Activated CD4-positive, alpha-beta T cell treated with anti-CD3 and anti-CD28 coated beads for 4 hours (primary cell): ENCODE measurements at regions not wholly inside any gene's neighbourhood (a gene's known extent, or its start where the extent isn't known, plus 50 kb on each side); places are given as distances from the start of the nearest gene placed in this dataset.

ENCODE experiments used
- DNase-seq, 2 donors: peaks; one replicate each; pipeline ENCODE4 v3.0.0-alpha.2; 2020

DNA sequence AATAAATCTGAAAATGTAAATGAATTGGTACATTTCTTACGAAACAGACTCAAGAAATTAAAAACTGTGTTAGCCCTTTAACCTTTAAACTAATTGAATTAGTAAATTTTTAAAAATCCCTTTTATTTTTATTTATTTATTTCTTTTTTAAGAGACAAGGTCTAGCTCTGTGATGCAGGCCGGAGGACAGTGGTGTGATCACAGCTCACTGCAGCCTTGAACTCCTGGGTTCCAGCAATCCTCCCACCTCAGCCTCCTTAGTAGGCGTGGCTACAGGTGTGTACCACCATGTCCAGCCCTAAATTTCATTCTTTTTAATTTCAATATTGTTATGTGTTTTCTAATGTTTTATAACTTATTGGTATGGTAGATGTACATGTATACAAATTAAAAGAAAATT is 72.6 kb downstream of the MYEOV start:
- no peak for DNase-seq

DNA sequence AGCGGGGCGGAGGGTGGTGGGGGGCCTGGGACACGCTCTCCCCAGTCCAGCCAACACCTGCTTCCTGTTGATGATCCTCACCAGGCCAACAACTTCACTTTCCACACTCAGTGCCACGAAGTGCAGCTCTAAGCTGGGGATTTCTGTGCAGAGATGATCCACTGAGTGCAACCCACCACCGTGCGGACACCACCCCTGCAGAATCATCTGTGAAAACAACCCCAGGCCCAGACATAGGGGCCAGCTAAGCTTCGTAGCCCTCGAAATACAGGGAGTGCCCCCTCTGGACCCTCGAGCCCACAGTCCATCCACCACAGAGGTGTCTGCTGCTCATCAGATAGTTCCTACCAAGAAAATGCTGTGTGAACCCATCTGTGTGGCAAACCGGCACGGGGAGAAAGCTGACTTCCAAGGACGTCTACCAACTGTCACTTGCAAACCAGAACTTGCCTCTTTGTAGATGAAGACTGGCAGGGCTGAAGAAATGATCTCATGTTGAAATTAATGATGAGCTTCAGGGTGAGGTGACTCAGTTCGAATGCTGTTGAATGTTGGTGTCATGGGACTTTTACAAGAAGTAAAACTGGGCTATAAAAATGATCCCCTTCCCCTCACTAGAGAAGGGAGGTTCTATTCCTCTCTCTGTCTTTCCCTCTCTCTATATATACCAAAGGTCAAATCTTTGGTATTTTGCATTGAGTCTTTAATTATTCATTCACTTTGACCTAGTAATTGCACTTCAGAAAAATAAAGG is 73.4 kb downstream of the MYEOV start:
- DNase-seq, result no peak

DNA sequence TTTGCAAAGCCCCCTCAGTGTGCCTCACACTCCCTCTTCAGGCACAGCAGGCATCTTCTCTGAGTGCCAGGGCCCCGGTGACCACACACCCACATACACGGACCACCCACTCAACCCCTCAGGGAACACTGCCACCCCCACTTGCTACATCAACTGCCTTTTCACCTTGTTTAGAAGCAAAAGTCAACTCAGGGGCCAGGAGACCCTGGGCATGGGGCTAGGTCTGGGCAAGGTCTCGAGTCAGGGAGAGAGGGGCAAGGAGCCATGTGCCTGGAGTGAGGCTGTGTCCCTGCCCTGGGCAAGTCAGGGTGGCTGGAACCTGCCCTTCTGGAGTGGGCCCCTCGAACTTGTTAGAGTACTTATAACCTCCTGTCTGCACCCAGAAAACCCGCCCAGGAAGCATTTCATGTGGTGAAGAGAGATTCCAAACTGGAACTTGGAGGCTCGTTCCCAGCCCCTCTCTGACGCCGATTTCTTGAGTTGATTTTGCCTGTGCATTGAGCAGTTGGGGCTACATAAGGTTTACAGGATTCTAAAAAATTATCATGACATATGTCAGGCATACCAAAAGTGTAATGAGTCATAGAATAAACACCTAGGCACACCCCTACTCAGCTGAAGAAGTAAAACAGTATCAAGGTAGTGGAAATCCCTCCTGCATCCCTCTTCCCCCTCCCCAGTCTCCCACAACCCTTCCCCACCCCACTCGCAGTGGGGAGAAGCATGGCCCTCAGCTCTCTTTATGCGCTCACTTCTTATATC is 74.3 kb downstream of the MYEOV start:
- no peak for DNase-seq

DNA sequence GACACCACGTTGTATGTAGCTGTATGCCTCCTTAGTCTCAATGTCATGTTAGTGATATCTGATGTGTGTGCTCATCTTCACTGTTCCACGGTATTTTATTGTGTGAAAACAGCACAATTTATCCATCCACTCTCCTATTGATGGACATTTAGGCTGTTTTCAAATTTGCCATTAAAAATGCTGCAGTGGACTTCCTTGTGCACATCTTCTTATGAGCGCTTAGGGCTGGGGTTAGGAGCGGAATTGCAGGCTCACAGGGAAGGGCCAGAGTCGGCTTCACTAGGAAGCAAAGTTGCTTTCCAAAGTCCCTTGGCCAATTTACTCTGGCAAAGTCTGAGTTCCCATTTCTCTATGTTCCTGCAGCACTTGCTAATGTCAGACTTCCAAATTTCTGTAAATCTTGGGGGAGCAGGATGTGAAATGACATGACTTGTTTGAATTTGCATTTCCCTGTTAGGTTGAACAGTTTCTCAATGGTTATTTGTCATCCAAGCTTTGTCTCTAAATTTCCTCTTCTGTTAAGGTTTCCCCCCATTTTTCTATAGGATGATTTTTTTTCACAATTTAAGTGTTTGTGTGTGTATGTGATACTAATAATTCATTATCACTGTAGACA is 75.4 kb downstream of the MYEOV start:
- no peak for DNase-seq

DNA sequence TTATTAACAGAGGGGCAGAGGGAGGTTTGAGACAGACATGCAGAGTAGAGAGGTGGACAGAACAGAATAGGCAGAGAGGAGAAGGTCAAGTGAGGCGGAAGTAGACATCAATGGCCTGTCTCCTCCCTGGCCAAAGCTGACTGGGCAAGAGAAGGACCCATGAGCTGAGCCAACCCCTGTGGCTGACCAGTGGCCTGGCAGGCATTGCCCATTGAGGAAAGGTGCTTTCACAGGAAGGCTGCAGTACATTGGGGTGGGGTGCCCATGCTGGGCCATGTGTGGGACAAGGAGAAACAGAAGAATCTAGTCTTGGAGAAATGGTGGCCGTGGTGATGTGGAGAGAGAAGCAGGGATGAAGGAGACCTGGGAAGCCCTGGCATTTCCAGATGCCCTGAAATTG is 76.0 kb downstream of the MYEOV start:
- no peak for DNase-seq

DNA sequence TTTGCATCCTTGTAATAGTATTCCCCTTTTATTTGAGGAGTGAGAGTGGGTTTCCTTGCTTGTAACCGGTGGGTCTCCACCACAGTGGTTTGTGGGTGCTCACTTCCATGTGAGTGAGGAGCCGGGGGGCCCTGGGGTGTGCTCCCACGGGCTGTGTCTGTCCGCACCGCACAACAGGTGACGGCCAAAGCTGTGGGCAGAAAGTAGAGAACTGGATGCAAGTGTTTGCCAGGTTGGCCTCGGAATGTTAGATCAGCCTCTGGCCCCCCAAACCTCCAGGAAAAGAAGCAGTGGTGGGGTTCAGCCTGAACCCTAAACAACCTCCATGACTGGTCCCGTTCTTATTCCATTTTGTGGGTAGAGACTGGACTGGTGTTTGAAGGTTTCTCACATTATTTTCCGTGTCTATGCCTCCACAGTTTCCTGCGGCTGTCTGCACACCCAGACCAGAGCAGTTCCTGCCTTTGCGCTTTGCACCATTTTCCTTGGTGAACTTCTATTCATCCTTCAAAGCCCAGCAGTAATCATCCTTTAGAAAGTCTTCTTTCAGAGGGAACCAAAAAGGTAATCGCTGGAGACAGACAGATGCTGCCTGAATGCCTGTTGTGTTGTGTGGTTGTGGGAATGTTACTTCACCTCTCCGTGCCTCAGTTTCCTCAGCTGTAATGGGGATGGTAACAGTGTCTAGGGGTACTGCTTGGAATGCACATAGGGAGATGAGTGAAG is 77.2 kb downstream of the MYEOV start:
- DNase-seq, result no peak

DNA sequence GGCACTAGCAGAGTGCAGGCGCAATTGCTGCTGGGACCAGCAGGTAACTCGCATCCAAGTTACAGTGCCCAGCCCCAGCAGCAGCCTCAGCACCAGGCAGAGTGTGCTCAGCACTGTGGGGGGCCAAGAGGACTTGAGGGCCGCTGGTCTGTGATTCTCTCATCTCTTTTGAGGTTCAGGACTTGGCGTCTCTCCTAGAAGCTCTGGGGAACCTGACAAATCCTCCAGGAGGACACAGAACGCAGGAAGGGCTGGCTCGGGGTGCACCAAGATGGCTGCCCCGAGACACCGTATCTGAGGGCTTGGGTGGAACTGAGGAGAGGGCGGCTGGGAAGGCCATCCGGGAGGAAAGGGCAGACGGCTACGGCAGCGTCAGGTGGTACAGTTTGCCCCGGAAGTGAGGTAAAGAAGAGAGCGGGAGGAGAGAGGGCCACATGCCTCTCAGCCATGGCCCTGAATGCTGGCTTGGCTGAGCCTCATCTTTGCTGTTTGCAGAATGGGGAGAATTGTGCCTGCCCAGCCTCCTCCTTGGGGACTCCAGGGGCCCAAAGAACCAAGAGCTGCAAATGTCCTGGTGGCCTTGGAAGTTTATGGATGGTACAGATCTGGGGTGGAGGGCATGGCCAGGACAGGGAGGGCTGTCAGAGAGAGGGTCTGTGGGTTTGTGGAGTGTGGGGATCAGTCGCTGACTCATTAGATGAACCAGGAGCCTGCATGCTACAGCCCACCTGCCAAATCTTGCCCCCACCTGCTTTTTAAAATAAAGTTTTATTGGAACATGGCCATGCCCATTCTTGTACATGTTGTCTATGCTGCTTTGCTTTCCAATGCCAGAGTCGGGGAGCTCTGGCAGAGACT is 78.0 kb downstream of the MYEOV start:
- no peak for DNase-seq

DNA sequence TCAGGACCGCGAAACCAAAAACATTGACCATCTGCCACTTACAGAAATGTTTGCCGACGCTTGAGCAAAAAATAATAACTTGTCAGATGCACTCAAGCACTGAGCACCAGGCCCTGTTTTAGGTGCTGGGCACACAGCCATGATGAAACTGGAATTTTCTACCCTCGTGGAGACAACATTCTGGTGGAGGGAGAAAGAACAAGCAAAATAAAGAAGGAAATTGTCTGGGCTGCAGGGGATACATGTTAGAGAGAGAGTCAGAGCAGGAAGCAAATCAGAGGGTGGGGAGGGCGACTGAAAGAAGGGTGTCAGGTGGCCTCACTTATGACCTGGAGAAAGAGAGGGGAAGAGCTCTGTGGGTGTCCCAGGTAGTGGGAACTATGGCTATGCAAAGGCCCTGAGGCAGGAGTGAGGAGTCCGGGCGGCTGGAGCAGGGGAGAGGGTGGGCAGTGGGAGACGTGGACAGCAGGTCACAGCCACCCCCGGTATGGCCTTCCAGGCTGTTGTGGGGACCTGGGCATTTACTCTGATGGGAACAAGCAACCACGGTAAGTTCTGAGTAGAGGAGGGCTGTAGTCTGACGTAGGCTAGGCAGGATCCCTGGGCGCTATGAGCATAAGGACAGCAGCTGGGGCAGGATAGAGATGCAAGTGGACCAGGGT is 78.8 kb downstream of the MYEOV start:
- DNase-seq, result no peak

DNA sequence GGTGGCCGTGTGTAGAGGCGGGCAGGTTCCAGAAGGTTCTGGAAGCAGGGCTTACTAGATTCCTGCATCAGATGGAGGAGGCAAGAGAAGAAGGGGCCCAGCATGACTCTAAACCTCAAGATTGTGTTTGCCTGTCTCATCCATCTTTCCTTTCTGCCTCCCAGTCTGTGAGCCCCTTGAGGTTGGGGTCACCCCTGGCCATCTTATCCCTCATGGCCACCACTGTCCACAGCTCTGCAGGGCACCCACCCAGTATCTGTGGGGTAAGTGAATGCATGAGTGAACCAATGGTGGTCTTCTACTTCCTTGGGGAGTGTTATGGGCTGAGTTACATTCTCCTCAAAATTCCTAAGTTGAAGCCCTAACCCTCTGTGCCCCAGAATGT is 79.3 kb downstream of the MYEOV start:
- DNase-seq, result no peak

DNA sequence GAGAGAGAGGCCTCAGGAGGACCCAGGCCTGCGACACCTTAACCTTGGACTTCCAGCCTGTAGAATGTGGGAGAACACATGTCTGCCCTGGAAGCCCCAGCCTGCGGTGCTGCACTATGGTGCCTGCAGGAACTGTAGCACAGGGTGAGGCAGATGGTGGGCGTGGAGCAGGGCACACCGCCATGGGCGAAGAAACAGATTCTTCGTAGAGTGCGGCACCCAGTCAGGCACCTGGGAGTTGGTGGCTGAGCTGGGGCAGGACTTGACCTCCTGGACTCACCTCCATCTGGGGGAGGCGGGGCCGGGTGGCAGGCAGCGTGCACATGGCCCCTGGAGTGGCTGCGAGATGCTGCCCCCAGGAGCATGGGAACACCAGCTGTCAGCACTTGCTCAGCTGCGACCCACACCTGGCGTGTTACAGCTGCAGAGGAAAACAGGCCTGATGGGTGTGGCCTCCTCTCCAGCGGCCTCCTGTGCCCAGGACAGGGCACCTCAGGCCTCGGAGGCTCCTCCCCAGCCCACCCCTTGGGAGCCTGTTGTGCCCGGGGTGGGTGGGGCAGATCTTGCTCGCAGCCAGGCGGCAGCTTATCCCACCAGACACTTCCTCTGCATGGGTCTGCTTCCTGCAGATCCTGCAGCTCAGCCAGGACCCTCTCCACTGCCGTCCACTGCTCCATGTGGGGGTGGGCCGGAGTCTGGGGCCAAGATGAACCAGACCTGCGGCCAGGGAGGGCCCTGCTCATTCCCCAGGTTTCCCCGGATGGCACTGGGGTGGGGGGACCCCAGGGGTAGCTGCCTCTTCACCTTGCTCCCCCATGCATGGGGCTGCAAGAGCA is 80.4 kb downstream of the MYEOV start:
- DNase-seq, result no peak

DNA sequence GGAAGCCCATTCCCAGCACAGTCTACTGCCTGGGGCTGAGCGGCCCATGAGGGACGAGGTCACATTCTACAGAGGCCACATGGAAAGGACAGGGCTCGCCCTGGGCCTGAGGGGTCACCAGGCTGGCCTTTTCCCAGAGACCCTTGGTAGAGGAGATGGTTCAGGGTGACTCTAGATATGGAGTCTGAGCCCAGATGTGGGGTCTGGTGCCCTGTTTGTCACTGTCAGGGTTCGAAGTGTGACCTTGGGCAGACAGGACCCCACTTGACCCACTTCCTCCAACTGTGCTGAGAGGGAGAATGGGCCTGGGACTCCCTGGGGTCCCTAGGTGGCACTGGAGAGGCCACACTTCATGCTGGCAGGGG is 81.0 kb downstream of the MYEOV start:
- no peak for DNase-seq

DNA sequence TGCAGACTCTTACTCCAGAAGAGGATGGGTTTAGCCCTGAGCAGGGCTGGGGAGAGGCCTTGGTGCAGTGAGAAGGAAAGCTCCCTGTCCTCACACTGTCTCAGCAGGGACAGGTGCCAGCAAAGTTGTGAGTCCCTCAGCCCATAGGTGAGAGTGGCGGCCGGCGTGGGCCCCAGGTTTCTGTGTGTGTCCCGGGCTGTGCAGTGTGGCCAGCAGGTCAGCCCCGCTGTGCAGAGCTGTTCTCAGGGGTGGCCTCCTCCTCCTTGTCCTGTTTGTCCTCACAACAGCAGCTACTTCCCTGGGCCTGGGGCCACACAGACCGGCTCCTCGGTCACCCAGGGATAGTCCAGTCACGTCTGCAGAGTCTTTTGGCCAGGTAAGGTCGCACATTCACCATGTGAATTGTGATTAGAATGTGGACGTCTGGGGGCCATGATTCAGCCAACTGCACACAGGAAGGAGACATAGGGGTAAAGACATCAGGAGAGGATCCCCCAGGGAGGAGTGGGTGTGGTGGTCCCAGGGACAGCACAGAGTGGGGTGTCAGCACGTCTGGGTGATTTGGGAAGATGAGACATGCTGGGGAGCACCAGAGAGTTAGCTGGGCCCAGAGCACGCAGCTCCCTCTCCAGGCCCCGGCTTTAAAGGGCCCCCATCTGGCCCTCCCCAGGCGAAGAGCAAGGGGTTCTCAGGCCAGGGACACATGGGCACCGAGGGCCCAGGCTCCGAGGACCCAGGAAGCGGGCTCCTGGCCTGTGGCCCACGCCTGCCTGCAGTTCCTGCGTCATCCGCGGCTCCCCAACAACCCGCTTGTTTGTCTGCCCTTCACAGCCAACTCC is 81.6 kb downstream of the MYEOV start:
- no peak for DNase-seq

DNA sequence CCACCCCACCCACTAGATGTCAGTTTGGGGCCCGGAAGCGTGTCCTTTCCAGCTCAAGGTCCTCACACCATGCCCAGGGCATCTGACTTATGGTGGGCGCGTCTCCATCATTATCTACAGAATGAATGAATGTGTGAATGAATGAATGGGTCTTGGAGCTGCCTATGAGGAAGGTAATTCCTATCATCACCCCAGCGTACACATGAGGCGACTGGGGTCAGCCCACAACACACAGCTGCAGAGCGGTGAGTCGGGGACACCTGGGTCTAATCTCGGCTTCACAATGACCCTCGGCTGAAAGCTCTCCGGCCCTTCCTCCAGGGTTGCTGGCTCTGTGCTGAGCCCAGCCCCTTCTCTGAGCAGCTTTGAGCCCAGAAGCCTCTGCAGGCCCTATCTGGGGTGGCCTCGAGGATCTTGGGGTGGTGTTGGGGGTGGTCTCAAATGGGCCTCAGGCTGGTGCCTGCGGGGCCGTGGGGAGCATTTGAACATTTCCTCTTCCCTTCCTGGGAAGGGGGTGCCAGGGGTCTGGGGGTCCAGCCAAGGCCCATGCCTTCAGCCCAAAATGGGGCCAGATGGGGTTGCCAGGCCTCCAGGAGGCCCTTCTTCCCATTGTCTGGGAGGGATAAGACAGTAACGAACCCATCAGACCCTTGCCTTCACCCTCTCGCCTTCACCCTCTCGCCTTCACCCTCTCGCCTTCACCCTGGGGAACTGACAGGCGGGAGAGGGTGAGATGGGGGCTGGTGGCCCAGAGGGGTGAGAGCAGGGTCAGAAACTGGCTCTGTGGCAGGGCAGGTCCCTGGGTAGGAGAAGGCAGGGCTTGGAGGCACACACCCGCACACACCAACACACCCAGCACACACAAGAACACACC is 82.4 kb downstream of the MYEOV start:
- DNase-seq, result no peak

DNA sequence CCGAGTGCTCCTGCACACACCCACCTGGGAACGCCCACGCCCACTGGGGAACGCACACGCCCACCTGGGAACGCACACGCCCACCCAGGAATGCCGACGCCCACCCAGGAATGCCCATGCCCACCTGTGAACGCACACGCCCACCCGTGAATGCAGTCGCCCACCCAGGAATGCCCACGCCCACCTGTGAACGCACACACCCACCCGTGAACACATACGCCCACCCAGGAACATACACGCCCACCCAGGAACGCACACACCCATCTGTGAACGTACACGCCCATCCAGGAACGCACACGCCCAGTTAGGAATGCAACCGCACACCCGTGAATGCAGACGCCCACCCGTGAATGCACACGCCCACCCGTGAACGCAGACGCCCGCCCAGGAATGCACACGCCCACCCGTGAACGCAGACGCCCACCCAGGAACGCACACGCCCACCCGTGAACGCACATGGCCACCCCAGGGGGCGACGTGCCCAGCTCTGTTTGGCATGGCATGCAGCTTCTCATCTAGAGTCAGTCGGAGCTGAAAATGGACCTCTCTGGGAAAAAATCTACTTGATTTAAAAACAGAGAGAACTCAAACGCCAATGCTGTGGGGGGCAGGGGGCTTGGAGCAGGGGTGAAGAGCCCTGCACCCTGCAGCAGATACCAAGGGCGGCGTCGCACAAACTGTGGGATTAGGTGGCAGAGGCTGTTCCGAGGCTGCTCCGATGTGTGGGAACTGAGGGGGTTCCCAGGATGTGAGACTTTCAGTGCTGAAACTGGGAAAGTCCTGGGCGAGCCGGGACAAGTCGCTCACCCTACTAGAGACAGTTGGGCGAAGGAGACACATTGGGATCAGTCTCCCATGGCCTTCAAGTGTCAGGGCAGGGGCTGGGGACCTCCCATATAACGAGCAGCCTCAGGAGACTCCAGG is 83.3 kb downstream of the MYEOV start:
- DNase-seq, result no peak

DNA sequence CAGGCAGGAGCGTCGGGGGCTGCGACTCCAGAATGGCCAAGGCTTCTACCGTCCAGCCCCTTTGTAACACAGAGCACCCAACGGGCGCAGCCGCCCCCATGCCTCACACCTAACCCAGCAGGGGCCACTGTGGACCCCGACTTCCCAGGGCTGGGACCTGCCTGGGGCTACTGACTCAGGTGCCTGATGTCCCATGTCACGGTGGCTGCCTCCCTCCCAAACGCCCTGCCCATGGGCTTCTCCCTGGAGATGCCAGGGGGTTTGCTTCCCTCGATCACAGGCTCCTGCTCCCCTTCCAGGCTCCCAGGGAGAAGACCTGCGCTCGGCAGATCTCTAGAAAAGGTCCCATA is 84.0 kb downstream of the MYEOV start:
- DNase-seq, result no peak

DNA sequence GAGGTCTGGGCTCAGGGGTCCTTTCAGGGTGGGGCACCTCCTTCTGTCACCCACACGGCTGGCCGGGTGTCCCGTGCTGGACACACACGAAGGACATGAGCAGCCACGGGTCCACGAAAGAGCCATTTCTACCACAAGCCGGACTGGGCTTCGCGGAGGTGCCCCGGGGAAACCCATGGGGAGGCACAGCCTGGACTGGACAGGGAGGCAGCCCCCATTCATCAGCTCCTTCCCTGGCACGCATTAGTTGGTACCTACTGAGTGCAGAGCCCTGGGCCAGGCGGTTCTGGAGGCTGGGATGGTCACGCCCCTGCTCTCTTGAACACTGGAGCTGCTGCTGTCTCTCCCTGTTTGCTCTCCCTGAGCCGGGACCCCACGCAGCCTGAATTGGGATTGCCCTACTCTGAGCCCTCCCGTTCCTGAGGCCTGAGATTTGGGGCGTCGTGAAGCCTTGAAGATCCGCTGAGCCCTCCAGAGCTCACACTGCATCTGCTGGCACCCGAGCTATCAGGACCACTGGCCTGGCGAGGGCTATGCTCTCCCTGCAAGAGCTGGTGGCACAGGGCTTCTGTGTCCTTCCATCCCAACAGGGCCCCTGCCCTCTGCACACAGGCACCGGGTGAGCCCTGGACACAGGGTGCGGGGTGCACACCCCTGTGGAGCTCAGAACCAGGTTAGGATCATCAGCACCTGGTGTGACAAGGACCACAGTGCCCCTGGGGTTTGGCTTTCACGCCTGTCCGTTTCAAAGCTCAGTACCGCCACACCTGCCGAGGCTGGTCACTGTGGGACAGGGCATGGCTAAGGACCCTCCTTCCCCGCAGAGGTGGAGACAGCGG is 84.6 kb downstream of the MYEOV start:
- DNase-seq, result no peak

DNA sequence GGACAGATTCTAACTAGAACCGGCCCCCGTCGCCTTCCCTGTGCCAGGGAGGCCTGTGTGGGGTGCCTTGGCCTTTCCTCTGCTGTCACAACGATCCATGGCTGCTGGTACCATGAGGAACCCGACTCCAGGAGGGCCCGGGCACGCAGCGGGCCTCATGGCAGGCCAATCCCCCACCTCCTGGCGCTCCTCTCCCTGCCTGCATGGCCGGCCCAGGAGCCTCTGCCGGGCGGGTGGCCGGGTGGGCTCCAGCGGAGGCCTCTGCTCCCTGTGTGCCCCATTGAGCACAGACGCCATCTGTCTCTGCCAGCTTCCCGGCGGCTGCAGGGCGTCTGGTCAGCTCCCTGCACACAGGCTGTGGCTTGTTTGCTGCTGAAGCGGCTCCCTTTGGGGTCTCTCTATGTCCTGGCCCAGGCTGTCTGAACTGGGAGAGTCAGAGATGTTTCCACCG is 86.5 kb downstream of the MYEOV start:
- no peak for DNase-seq
